ENCODE measurements at regions not wholly inside any gene's neighbourhood (a gene's known extent, or its start where the extent isn't known, plus 50 kb on each side); places are given as distances from the start of the nearest gene placed in this dataset.

DNA sequence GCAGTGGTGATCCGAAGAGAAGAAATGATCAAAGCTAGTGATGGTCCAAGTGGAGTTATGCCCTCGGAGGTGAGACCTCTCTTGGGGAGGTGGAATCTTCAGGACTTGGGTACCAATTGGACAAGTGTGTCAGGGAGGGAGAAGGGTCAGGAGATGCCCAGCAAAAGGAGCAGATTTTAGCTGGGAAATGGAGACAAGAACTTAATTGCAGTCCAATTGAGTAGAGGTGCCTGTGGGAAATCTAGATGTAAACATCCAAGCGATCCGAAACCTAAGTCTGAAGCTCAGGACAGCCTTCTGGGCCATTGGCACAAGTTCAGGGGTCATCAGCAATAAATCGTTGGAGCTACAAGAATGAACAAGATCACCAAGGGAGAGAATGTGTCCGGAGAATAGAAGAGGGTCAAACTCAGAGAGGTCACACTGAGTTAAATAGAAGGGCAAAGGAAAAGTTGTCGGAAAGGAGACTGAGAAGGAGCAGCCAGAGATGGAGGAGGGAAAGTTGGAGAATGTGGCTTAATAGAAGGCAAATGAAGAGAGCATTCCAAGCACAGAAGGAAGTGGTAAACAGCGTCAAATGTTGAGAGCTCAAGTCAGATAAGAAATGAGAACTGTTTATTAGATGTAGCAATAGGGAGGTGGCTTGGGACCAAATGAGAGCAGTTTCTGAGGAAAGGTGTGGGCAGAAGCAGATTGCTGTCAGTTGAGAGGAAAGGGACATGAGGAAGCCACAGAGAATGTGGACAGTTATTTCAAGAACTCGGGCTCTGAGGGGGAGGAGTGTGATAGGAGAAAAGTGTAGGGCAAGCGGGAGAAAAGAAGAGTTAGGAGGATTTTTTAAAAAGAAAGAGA, 64.2 kb upstream of the FNDC3B start:
- 60 to 76% methylated on average over 10 of the region's 10 CpGs for WGBS, 2 donors
- Histone ChIP-seq H3K9me3 (no peaks in the 10 kb centered on the region), H3K4me3 (no peak overlapping the region), H3K4me1 (no peaks in the 10 kb centered on the region), H3K36me3 (no peaks in the 10 kb centered on the region), H3K27ac (no peak overlapping the region), H3K27me3 (no peaks in the 10 kb centered on the region)
- DNase-seq, result no peak
- TF ChIP-seq POLR2AphosphoS5 (IDR thresholded peaks at IDR 0.05) (no peak), EP300 (IDR thresholded peaks at IDR 0.05) (no peak)
- intact Hi-C loops (cut with DNase I), result no loop called here

DNA sequence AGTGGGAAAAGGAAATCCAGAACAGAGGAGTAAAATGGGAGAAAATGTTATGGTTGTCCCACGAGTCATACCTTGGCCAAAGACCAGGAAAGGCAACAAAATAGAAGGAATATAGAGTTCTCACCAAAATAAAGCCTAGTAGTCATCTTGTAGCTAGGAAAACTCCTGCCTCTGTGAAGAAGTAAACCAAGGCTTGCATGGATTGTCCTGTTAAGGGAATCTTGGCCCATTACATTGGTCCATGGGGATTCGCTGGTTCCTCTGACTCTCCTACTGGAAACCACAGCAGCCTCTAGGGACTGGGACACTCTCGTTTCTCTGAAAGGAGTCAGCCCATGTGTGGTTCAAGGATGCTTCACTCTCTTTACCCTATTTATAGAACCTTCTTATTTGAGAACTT, 62.9 kb upstream of the FNDC3B start:
- WGBS, 2 donors, result 76 to 82% methylated on average over 3 of the region's 3 CpGs

DNA sequence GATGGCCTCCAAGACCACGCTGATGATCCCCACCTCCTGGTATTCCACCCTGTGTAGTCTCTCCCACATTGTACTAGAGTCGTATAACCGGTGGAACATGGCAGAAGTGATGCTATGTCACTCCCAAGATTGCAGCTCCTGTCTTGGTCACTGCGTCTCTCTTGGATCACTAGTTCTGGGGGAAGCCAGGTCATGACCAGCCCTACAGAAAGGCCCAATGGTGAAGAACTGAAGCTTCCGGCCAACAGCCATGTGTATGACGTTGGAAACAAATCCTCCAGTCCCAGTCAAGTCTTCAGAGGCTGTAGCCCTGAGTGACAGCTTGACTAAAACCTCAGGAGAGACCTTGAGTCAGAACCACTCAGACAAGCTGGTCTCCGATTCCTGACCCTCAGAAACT, 61.9 kb upstream of the FNDC3B start:
- DNase-seq, result no peak
- Histone ChIP-seq H3K9me3 (no peaks in the 10 kb centered on the region), H3K36me3 (no peaks in the 10 kb centered on the region), H3K4me1 (no peaks in the 10 kb centered on the region), H3K4me3 (no peak overlapping the region), H3K27me3 (no peaks in the 10 kb centered on the region), H3K27ac (no peak overlapping the region)
- TF ChIP-seq EP300 (IDR thresholded peaks at IDR 0.05), result no peak
- intact Hi-C loops (cut with DNase I), result no loop called here
- WGBS, 2 donors, result 94% methylated on average over 7 of the region's 7 CpGs

More for the DNA sequence above, 62.9 kb upstream of the FNDC3B start:
- no peaks in the 10 kb centered on the region for H3K4me1 ChIP-seq
- intact Hi-C loops (cut with DNase I), result no loop called here
- no peak overlapping the region for H3K27ac ChIP-seq
- H3K9me3 ChIP-seq, result no peaks in the 10 kb centered on the region
- no peak for TF ChIP-seq EP300 (IDR thresholded peaks at IDR 0.05)
- TF ChIP-seq, protein P1, sequence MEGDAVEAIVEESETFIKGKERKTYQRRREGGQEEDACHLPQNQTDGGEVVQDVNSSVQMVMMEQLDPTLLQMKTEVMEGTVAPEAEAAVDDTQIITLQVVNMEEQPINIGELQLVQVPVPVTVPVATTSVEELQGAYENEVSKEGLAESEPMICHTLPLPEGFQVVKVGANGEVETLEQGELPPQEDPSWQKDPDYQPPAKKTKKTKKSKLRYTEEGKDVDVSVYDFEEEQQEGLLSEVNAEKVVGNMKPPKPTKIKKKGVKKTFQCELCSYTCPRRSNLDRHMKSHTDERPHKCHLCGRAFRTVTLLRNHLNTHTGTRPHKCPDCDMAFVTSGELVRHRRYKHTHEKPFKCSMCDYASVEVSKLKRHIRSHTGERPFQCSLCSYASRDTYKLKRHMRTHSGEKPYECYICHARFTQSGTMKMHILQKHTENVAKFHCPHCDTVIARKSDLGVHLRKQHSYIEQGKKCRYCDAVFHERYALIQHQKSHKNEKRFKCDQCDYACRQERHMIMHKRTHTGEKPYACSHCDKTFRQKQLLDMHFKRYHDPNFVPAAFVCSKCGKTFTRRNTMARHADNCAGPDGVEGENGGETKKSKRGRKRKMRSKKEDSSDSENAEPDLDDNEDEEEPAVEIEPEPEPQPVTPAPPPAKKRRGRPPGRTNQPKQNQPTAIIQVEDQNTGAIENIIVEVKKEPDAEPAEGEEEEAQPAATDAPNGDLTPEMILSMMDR (IDR thresholded peaks at IDR 0.05), result no peak
- TF ChIP-seq POLR2A (IDR thresholded peaks at IDR 0.05), result no peak
- TF ChIP-seq POLR2AphosphoS5 (IDR thresholded peaks at IDR 0.05), result no peak
- H3K4me3 ChIP-seq, result no peak overlapping the region
- no peaks in the 10 kb centered on the region for H3K36me3 ChIP-seq
- no peak for DNase-seq
- no peaks in the 10 kb centered on the region for H3K27me3 ChIP-seq

DNA sequence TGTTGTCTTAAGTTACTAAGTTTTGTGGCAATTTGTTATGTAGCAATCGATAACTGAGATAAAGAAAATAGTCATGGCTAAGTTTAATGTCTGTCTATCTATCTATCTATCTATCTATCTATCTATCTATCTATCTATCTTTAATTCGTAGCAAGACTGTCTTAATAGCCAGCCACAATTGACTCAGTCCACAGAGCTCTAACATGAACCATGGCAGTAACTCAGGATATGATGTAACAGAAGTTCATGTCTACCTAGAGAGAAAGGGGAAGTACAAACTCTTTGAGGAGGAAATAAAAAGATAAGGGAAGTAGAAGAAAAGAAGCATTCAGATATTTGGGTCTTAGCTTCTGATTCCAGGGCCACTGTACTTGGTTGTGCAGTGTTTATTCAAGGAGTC, 61.5 kb upstream of the FNDC3B start:
- no peak for DNase-seq
- WGBS, 2 donors, result 78 to 89% methylated on average over 2 of the region's 2 CpGs
- TF ChIP-seq POLR2A (IDR thresholded peaks at IDR 0.05) (no peak), EP300 (IDR thresholded peaks at IDR 0.05) (no peak), POLR2AphosphoS5 (IDR thresholded peaks at IDR 0.05) (no peak)
- TF ChIP-seq, protein P1 (IDR thresholded peaks at IDR 0.05), result no peak
- Histone ChIP-seq H3K27ac (no peak overlapping the region), H3K4me1 (no peaks in the 10 kb centered on the region), H3K27me3 (no peaks in the 10 kb centered on the region), H3K4me3 (no peak overlapping the region), H3K36me3 (no peaks in the 10 kb centered on the region), H3K9me3 (no peaks in the 10 kb centered on the region)
- intact Hi-C loops (cut with DNase I), result no loop called here

DNA sequence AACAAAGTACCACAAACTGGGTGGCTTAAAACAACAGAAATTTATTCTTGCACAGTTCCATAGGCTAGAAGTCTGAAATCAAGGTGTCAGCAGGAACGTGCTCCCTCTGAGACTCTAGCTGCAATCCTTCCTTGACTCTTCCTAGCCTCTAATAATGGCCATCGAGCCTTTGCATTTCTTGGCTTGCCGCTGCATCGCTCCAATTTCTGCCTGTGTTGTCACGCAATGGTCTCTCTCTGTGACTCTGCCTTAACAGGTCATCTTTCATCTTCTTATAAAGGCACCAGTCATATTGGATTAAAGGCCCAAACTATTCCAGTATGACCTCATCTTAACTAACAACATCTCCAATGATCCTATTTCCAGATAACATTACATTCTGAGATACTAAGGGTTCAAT, 61.0 kb upstream of the FNDC3B start:
- Histone ChIP-seq H3K9me3 (no peaks in the 10 kb centered on the region), H3K4me3 (no peak overlapping the region), H3K27me3 (no peaks in the 10 kb centered on the region), H3K27ac (no peak overlapping the region), H3K36me3 (no peaks in the 10 kb centered on the region), H3K4me1 (no peaks in the 10 kb centered on the region)
- no peak for DNase-seq
- intact Hi-C loops (cut with DNase I), result no loop called here
- TF ChIP-seq EP300 (IDR thresholded peaks at IDR 0.05) (no peak), POLR2A (IDR thresholded peaks at IDR 0.05) (no peak), POLR2AphosphoS5 (IDR thresholded peaks at IDR 0.05) (no peak)
- TF ChIP-seq, protein P1 (IDR thresholded peaks at IDR 0.05), result no peak
- WGBS, 2 donors, result 95 to 97% methylated on average over 5 of the region's 5 CpGs

DNA sequence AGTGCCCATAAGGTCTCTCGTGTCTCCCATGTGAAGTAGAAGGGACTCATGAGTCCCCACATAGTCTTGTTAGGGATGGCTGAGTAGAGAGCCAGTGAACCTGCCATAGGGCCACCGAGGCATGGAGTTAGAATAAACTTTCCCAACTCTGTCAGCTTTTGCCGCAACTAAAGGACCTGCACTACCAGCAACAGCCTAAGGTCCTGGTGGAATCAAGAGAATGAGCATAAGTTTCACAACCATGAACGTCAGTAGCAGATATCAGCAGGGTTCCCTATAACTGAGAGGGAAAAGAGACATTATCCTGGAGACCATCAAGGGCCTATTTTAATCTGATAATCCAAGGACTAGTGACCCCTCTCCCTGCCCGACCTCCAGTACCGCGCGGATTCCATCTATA, 60.3 kb upstream of the FNDC3B start:
- Histone ChIP-seq H3K27ac (no peak overlapping the region), H3K4me1 (no peaks in the 10 kb centered on the region), H3K9me3 (no peaks in the 10 kb centered on the region), H3K4me3 (no peak overlapping the region), H3K27me3 (no peaks in the 10 kb centered on the region), H3K36me3 (no peaks in the 10 kb centered on the region)
- WGBS, 2 donors, result 88 to 90% methylated on average over 8 of the region's 8 CpGs
- DNase-seq, result no peak
- TF ChIP-seq POLR2A (IDR thresholded peaks at IDR 0.05) (no peak), EP300 (IDR thresholded peaks at IDR 0.05) (no peak), POLR2AphosphoS5 (IDR thresholded peaks at IDR 0.05) (no peak)
- TF ChIP-seq, protein P1 (IDR thresholded peaks at IDR 0.05), result no peak
- intact Hi-C loops (cut with DNase I), result no loop called here
